SK-N-SH (cell line): ENCODE measurements at regions not wholly inside any gene's neighbourhood (a gene's known extent, or its start where the extent isn't known, plus 50 kb on each side); places are given as distances from the start of the nearest gene placed in this dataset.
A peak's percentile ranks its signal among the peaks of the same experiment; 100 is the strongest.
"Not testable (repeated sequence)": the region's sequence is repeated elsewhere in the genome, so short reads cannot be mapped to it uniquely, and the experiment has no call there.

Source experiments
- CTCF ChIA-PET: fragments of 300-600, 350-600 bp; formaldehyde crosslinking; extraction: SDS; loops from one replicate; lab custom pipeline; 2021; lab: Yijun Ruan, JAX
- POLR2A ChIA-PET: fragments of 350-600 bp; sonication (Branson Sonifier 250); formaldehyde crosslinking; extraction: SDS; loops from one replicate; lab custom pipeline; 2020; ENCODE audit warnings: antibody characterized with exemption, inconsistent platforms; lab: Yijun Ruan, JAX
- DNase-seq: peaks from one replicate; pipeline ENCODE4 v3.0.0; 2012
- H2AFZ ChIP-seq: fragments of 200-600 bp; sonication (generic); 2 replicates; pipeline ENCODE4 v1.8.1; 2016; ENCODE audit warnings: antibody characterized with exemption, mild to moderate bottlenecking, low read depth
- H3F3A ChIP-seq: fragments of 200-600 bp; sonication (generic); replicated peaks from 2 replicates; pipeline ENCODE3; 2016; ENCODE audit warnings: antibody characterized with exemption, mild to moderate bottlenecking; ENCODE audit not compliant: insufficient read depth
- H3K27ac ChIP-seq, 2 experiments: fragments of 200-500 bp in 1 of 2; fragments of 200-600 bp in 1 of 2; sonication (Bioruptor generic) in 1 of 2; sonication (generic), shearing (Covaris generic) in 1 of 2; 2 replicates each; pipeline versions ENCODE4 v1.5.1 to v1.6.1; 2014 to 2016; ENCODE audit warnings: low read depth in 2 of 2, inconsistent platforms in 1 of 2, low read length in 1 of 2, mild to moderate bottlenecking in 1 of 2, mixed read lengths in 1 of 2
- H3K27me3 ChIP-seq: fragments of 200-600 bp; sonication (generic), shearing (Covaris generic); 2 replicates; pipeline ENCODE4 v1.6.1; 2016; ENCODE audit warnings: mixed run types; ENCODE audit not compliant: insufficient read depth
- H3K36me3 ChIP-seq, 2 experiments: fragments of 200-500 bp in 1 of 2; fragments of 200-600 bp in 1 of 2; sonication (Bioruptor generic) in 1 of 2; sonication (generic) in 1 of 2; replicated peaks in 1 of 2; 2 replicates each; pipeline versions ENCODE3 to v1.5.1; 2014 to 2016; ENCODE audit warnings: low read length in 1 of 2, mild to moderate bottlenecking in 1 of 2; ENCODE audit not compliant: insufficient read depth in 2 of 2, control insufficient read depth in 1 of 2
- H3K4me1 ChIP-seq, 2 experiments: fragments of 200-500 bp in 1 of 2; fragments of 200-600 bp in 1 of 2; sonication (Bioruptor generic) in 1 of 2; sonication (generic), shearing (Covaris generic) in 1 of 2; 2 replicates each; pipeline versions ENCODE4 v1.5.1 to v1.6.1; 2014 to 2016; ENCODE audit warnings: low read depth in 1 of 2, low read length in 1 of 2, mixed run types in 1 of 2; ENCODE audit not compliant: insufficient read depth in 2 of 2, control insufficient read depth in 1 of 2
- H3K4me2 ChIP-seq: fragments of 200-600 bp; sonication (generic), shearing (Covaris generic); 2 replicates; pipeline ENCODE4 v1.6.1; 2017; ENCODE audit warnings: mixed run types
- H3K4me3 ChIP-seq, 2 experiments: fragments of 200-500 bp in 1 of 2; fragments of 200-600 bp in 1 of 2; sonication (Bioruptor generic) in 1 of 2; sonication (generic), shearing (Covaris generic) in 1 of 2; 2 replicates each; pipeline versions ENCODE4 v1.5.1 to v1.8.1; 2014 to 2016; ENCODE audit warnings: low read depth in 2 of 2, inconsistent platforms in 1 of 2, low read length in 1 of 2, mild to moderate bottlenecking in 1 of 2, mixed read lengths in 1 of 2, moderate library complexity in 1 of 2
- H3K79me2 ChIP-seq: fragments of 200-600 bp; sonication (generic); 2 replicates; pipeline ENCODE4 v1.8.1; 2017; ENCODE audit warnings: mild to moderate bottlenecking; ENCODE audit not compliant: insufficient read depth
- H3K9ac ChIP-seq: fragments of 200-600 bp; sonication (generic); 2 replicates; pipeline ENCODE4 v1.6.1; 2017; ENCODE audit warnings: mixed run types
- H3K9me2 ChIP-seq: fragments of 200-600 bp; sonication (generic); 2 replicates; pipeline ENCODE4 v1.6.1; 2017; ENCODE audit warnings: mixed run types
- H3K9me3 ChIP-seq: fragments of 200-600 bp; sonication (generic); 2 replicates; pipeline ENCODE4 v1.6.1; 2017; ENCODE audit warnings: mixed run types, mild to moderate bottlenecking, moderate library complexity
- H4K20me1 ChIP-seq: fragments of 200-600 bp; sonication (generic); 2 replicates; pipeline ENCODE4 v1.6.1; 2017; ENCODE audit warnings: mild to moderate bottlenecking, mixed run types; ENCODE audit not compliant: insufficient read depth
- WGBS: methylation state at CpG from one replicate; pipeline ENCODE4 v1.1.6; 2017; ENCODE audit warnings: low lambda C conversion rate; 5-methylcytosine and 5-hydroxymethylcytosine counted together

- no CpG with 5 or more reads among the region's 18 CpGs for WGBS
- H2AFZ ChIP-seq, H3K27me3 ChIP-seq, H3K27ac ChIP-seq, H3K9ac ChIP-seq, CTCF ChIA-PET, H3K36me3 ChIP-seq, H3K9me3 ChIP-seq, H4K20me1 ChIP-seq, H3K4me2 ChIP-seq, POLR2A ChIA-PET, H3K4me3 ChIP-seq, H3K79me2 ChIP-seq, H3K9me2 ChIP-seq, H3F3A ChIP-seq, H3K4me1 ChIP-seq: not testable (repeated sequence)
- DNase-seq = peak; percentile 51
Measured at GRCh38 chr14:105712670-105713069, 186.3 kb downstream of the TMEM121 start.

GRCh38 chr14:105713160-105713559 is 186.8 kb downstream of the TMEM121 start:
- H3K4me1 ChIP-seq, H3K9ac ChIP-seq, H2AFZ ChIP-seq, H3K4me2 ChIP-seq, H3K27ac ChIP-seq, H4K20me1 ChIP-seq, H3K79me2 ChIP-seq, CTCF ChIA-PET, H3K9me2 ChIP-seq, POLR2A ChIA-PET, H3K27me3 ChIP-seq, H3K9me3 ChIP-seq, H3F3A ChIP-seq, H3K36me3 ChIP-seq, DNase-seq, H3K4me3 ChIP-seq: not testable (repeated sequence)
- WGBS = 76% methylated on average over 6 of the region's 17 CpGs

GRCh38 chr14:105713836-105714235 is 187.5 kb downstream of the TMEM121 start:
- H3F3A ChIP-seq, H3K9me2 ChIP-seq, H3K9ac ChIP-seq, H3K4me3 ChIP-seq, DNase-seq, H3K9me3 ChIP-seq, H3K27me3 ChIP-seq, H2AFZ ChIP-seq, CTCF ChIA-PET, H3K4me1 ChIP-seq, H4K20me1 ChIP-seq, H3K27ac ChIP-seq, H3K36me3 ChIP-seq, H3K4me2 ChIP-seq, H3K79me2 ChIP-seq, POLR2A ChIA-PET: not testable (repeated sequence)
- WGBS = 38% methylated on average over 5 of the region's 10 CpGs

GRCh38 chr14:105718787-105719186 is 192.4 kb downstream of the TMEM121 start:
- H3F3A ChIP-seq, H3K27me3 ChIP-seq, H3K4me3 ChIP-seq, POLR2A ChIA-PET, H3K27ac ChIP-seq, DNase-seq, CTCF ChIA-PET, H3K4me2 ChIP-seq, H3K4me1 ChIP-seq, H3K36me3 ChIP-seq, H2AFZ ChIP-seq, H4K20me1 ChIP-seq, H3K79me2 ChIP-seq, H3K9me3 ChIP-seq, H3K9ac ChIP-seq, H3K9me2 ChIP-seq: not testable (repeated sequence)
- 47% methylated on average over 4 of the region's 7 CpGs for WGBS

- H2AFZ ChIP-seq, H3K4me2 ChIP-seq, CTCF ChIA-PET, H3F3A ChIP-seq, H3K9me3 ChIP-seq, H3K27ac ChIP-seq, H3K27me3 ChIP-seq, H3K4me3 ChIP-seq, H4K20me1 ChIP-seq, POLR2A ChIA-PET, H3K36me3 ChIP-seq, H3K9ac ChIP-seq, H3K79me2 ChIP-seq, H3K4me1 ChIP-seq, DNase-seq, H3K9me2 ChIP-seq: not testable (repeated sequence)
- no CpG with 5 or more reads among the region's 12 CpGs for WGBS
Measured at GRCh38 chr14:105720106-105720505, 193.7 kb downstream of the TMEM121 start.

- H3K27ac ChIP-seq, H4K20me1 ChIP-seq, H3F3A ChIP-seq, H2AFZ ChIP-seq, H3K9me3 ChIP-seq, H3K4me3 ChIP-seq, H3K27me3 ChIP-seq, H3K9me2 ChIP-seq, H3K79me2 ChIP-seq, H3K4me2 ChIP-seq, H3K36me3 ChIP-seq, DNase-seq, H3K9ac ChIP-seq, CTCF ChIA-PET, H3K4me1 ChIP-seq, POLR2A ChIA-PET: not testable (repeated sequence)
- 36% methylated on average over 7 of the region's 23 CpGs for WGBS
Measured at GRCh38 chr14:105720852-105721601, 194.6 kb downstream of the TMEM121 start.
